Esophagus muscularis mucosa (tissue), 4 donors: ENCODE measurements at regions not wholly inside any gene's neighbourhood (a gene's known extent, or its start where the extent isn't known, plus 50 kb on each side); places are given as distances from the start of the nearest gene placed in this dataset.

ENCODE experiments used
- CTCF ChIP-seq, 3 experiments: fragments of 200-600 bp in 2 of 3; fragments of 450-650 bp in 1 of 3; sonication (generic) in 2 of 3; IDR thresholded peaks; one replicate each; pipeline ENCODE4 v1.5.1; 2017 to 2019; ENCODE audit warnings: antibody characterized with exemption in 3 of 3, mild to moderate bottlenecking in 2 of 3, moderate library complexity in 1 of 3
- EP300 ChIP-seq: sonication (generic); formaldehyde crosslinking; IDR thresholded peaks from one replicate; pipeline ENCODE4 v1.6.1; 2017; ENCODE audit warnings: antibody characterized with exemption
- POLR2A ChIP-seq: fragments of 450-650 bp; IDR thresholded peaks from one replicate; pipeline ENCODE4 v1.6.1; 2017; ENCODE audit warnings: antibody characterized with exemption, moderate library complexity, mild to moderate bottlenecking, low read depth
- POLR2AphosphoS5 ChIP-seq, 2 donors: sonication (generic); formaldehyde crosslinking; IDR thresholded peaks; one replicate each; pipeline ENCODE4 v1.6.1; 2017; ENCODE audit warnings: antibody characterized with exemption in 2 of 2

- TF ChIP-seq CTCF (IDR thresholded peaks at IDR 0.05): no peak
- TF ChIP-seq POLR2AphosphoS5 (IDR thresholded peaks at IDR 0.05): no peak
- no peak for TF ChIP-seq POLR2A
- no peak for TF ChIP-seq EP300
Measured at GRCh38 chr3:181252631-181253030, 263.1 kb upstream of the DNAJC19 start.
